NT2/D1 (cell line): ENCODE measurements at regions not wholly inside any gene's neighbourhood (a gene's known extent, or its start where the extent isn't known, plus 50 kb on each side); places are given as distances from the start of the nearest gene placed in this dataset.

ENCODE experiments used
- SUZ12 ChIP-seq: IDR thresholded peaks from 2 replicates; pipeline ENCODE4 v1.6.1; 2011; ENCODE audit not compliant: insufficient read length, insufficient read depth; ENCODE audit errors: extremely low read depth
- YY1 ChIP-seq: IDR thresholded peaks from 2 replicates; pipeline ENCODE4 v1.6.1; 2011; ENCODE audit not compliant: insufficient read length, insufficient read depth
- ZNF274 ChIP-seq: IDR thresholded peaks from 2 replicates; pipeline ENCODE4 v1.6.1; 2011; ENCODE audit warnings: mild to moderate bottlenecking, low read depth, low read length

DNA sequence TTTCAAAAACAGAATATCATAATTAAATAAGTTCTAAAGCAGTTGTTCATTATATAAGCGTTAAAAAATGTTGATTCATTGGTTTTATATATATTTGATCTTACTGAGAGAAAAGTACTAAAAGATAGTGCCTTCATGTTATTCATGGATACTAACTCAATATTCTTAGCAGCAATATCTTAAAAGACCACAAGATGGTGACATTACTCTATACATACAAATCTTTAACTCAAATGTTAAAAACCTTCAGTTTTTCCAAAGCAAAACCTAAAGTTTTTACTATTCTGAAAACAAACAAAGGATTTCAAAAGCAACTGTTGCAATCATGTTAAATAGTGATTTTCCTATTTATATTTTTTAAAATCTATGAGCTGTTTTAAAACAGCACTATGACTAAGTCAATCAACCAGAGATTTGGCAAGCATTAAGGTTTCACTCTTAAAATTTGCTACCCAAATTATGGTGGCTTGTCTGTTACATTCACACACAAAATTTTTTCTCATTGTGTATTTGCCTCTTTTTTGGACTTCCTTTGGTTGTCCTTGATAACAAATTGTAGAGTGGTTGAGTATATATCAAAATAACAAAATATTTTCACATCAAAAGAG, 50.1 kb upstream of the RERGL start:
- TF ChIP-seq YY1 (no peak), ZNF274 (no peak), SUZ12 (no peak)
